ENCODE measurements at regions not wholly inside any gene's neighbourhood (a gene's known extent, or its start where the extent isn't known, plus 50 kb on each side); places are given as distances from the start of the nearest gene placed in this dataset.

- no peak for TF ChIP-seq POLR2AphosphoS5 (IDR thresholded peaks at IDR 0.05; ENCODE audit: low read depth, low read length)
- no peak for TF ChIP-seq REST (IDR thresholded peaks at IDR 0.05; ENCODE audit: low read depth, low read length)
- no peak for TF ChIP-seq CTCF (IDR thresholded peaks at IDR 0.05)
- TF ChIP-seq USF1 (IDR thresholded peaks at IDR 0.05; ENCODE audit: borderline replicate concordance, low read depth) = no peak
- no peak for TF ChIP-seq PBX3 (IDR thresholded peaks at IDR 0.05)
- no peak for TF ChIP-seq RFX5 (IDR thresholded peaks at IDR 0.05; ENCODE audit: low read length)
These were observed 157.9 kb downstream of the FAM43A start for GRCh38 chr3:194843556-194843955.
